ENCODE measurements at regions not wholly inside any gene's neighbourhood (a gene's known extent, or its start where the extent isn't known, plus 50 kb on each side); places are given as distances from the start of the nearest gene placed in this dataset.

- H3K9me3 ChIP-seq (ENCODE audit: low read length) = no peaks in the 10 kb centered on the region
- no peaks in the 10 kb centered on the region for H3K9me2 ChIP-seq (ENCODE audit: insufficient read depth, low read length)
- H4K20me1 ChIP-seq (ENCODE audit: insufficient read depth) = no peaks in the 10 kb centered on the region
- H3K27ac ChIP-seq (ENCODE audit: low read length) = no peak overlapping the region
- H3K36me3 ChIP-seq (ENCODE audit: insufficient read depth, low read length) = no peaks in the 10 kb centered on the region
- no peak overlapping the region for H3K9ac ChIP-seq (ENCODE audit: low read length)
- no peak overlapping the region for H2AFZ ChIP-seq (ENCODE audit: low read depth, low read length)
- no peak overlapping the region for H3K4me2 ChIP-seq (ENCODE audit: low read length)
- TF ChIP-seq EP300 (conservative IDR thresholded peaks at IDR 0.05; ENCODE audit: poor library complexity, severe bottlenecking) (no peak), RAD21 (conservative IDR thresholded peaks at IDR 0.05) (no peak), SMC3 (conservative IDR thresholded peaks at IDR 0.05; ENCODE audit: poor library complexity) (no peak), MXI1 (conservative IDR thresholded peaks at IDR 0.05; ENCODE audit: poor library complexity, severe bottlenecking) (no peak), TAF1 (IDR thresholded peaks at IDR 0.05; ENCODE audit: low read depth) (no peak), EZH2 (IDR thresholded peaks at IDR 0.05; ENCODE audit: borderline replicate concordance, insufficient read depth, low read length, poor library complexity, severe bottlenecking) (no peak)
- TF ChIP-seq, protein P1, sequence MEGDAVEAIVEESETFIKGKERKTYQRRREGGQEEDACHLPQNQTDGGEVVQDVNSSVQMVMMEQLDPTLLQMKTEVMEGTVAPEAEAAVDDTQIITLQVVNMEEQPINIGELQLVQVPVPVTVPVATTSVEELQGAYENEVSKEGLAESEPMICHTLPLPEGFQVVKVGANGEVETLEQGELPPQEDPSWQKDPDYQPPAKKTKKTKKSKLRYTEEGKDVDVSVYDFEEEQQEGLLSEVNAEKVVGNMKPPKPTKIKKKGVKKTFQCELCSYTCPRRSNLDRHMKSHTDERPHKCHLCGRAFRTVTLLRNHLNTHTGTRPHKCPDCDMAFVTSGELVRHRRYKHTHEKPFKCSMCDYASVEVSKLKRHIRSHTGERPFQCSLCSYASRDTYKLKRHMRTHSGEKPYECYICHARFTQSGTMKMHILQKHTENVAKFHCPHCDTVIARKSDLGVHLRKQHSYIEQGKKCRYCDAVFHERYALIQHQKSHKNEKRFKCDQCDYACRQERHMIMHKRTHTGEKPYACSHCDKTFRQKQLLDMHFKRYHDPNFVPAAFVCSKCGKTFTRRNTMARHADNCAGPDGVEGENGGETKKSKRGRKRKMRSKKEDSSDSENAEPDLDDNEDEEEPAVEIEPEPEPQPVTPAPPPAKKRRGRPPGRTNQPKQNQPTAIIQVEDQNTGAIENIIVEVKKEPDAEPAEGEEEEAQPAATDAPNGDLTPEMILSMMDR (IDR thresholded peaks at IDR 0.05; ENCODE audit: poor library complexity, severe bottlenecking) = no peak
- TF ChIP-seq, protein P2, sequence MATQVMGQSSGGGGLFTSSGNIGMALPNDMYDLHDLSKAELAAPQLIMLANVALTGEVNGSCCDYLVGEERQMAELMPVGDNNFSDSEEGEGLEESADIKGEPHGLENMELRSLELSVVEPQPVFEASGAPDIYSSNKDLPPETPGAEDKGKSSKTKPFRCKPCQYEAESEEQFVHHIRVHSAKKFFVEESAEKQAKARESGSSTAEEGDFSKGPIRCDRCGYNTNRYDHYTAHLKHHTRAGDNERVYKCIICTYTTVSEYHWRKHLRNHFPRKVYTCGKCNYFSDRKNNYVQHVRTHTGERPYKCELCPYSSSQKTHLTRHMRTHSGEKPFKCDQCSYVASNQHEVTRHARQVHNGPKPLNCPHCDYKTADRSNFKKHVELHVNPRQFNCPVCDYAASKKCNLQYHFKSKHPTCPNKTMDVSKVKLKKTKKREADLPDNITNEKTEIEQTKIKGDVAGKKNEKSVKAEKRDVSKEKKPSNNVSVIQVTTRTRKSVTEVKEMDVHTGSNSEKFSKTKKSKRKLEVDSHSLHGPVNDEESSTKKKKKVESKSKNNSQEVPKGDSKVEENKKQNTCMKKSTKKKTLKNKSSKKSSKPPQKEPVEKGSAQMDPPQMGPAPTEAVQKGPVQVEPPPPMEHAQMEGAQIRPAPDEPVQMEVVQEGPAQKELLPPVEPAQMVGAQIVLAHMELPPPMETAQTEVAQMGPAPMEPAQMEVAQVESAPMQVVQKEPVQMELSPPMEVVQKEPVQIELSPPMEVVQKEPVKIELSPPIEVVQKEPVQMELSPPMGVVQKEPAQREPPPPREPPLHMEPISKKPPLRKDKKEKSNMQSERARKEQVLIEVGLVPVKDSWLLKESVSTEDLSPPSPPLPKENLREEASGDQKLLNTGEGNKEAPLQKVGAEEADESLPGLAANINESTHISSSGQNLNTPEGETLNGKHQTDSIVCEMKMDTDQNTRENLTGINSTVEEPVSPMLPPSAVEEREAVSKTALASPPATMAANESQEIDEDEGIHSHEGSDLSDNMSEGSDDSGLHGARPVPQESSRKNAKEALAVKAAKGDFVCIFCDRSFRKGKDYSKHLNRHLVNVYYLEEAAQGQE (IDR thresholded peaks at IDR 0.05; ENCODE audit: borderline replicate concordance) = no peak
- H3K4me3 ChIP-seq (ENCODE audit: low read length) = no peak overlapping the region
- no peaks in the 10 kb centered on the region for H3F3A ChIP-seq (ENCODE audit: insufficient read depth, low read length, poor library complexity, severe bottlenecking)
- H3K27me3 ChIP-seq (ENCODE audit: insufficient read depth, low read depth, low read length) = no peaks in the 10 kb centered on the region
- no peaks in the 10 kb centered on the region for H3K79me2 ChIP-seq (replicated peaks; ENCODE audit: insufficient read depth, low read length)
Observed at GRCh38 chr3:178270838-178271237, 265.4 kb upstream of the KCNMB2 start.

- Histone ChIP-seq H3F3A (ENCODE audit: insufficient read depth, low read length, poor library complexity, severe bottlenecking) (no peaks in the 10 kb centered on the region), H3K27ac (ENCODE audit: low read length) (no peak overlapping the region), H3K9me2 (ENCODE audit: insufficient read depth, low read length) (no peaks in the 10 kb centered on the region), H3K4me2 (ENCODE audit: low read length) (no peak overlapping the region), H3K4me3 (ENCODE audit: low read length) (no peak overlapping the region), H3K79me2 (replicated peaks; ENCODE audit: insufficient read depth, low read length) (no peaks in the 10 kb centered on the region), H2AFZ (ENCODE audit: low read depth, low read length) (no peak overlapping the region), H4K20me1 (ENCODE audit: insufficient read depth) (no peaks in the 10 kb centered on the region), H3K27me3 (ENCODE audit: insufficient read depth, low read depth, low read length) (no peaks in the 10 kb centered on the region), H3K9ac (ENCODE audit: low read length) (no peak overlapping the region), H3K9me3 (ENCODE audit: low read length) (no peaks in the 10 kb centered on the region), H3K36me3 (ENCODE audit: insufficient read depth, low read length) (no peaks in the 10 kb centered on the region)
- TF ChIP-seq TAF1 (IDR thresholded peaks at IDR 0.05; ENCODE audit: low read depth) (no peak), POLR2AphosphoS5 (IDR thresholded peaks at IDR 0.05) (no peak), EZH2 (IDR thresholded peaks at IDR 0.05; ENCODE audit: borderline replicate concordance, insufficient read depth, low read length, poor library complexity, severe bottlenecking) (no peak), RAD21 (conservative IDR thresholded peaks at IDR 0.05) (no peak), MXI1 (conservative IDR thresholded peaks at IDR 0.05; ENCODE audit: poor library complexity, severe bottlenecking) (no peak), SMC3 (conservative IDR thresholded peaks at IDR 0.05; ENCODE audit: poor library complexity) (no peak), EP300 (conservative IDR thresholded peaks at IDR 0.05; ENCODE audit: poor library complexity, severe bottlenecking) (no peak)
- TF ChIP-seq, protein P2 (IDR thresholded peaks at IDR 0.05; ENCODE audit: borderline replicate concordance) = no peak
- TF ChIP-seq, protein P1 (IDR thresholded peaks at IDR 0.05; ENCODE audit: poor library complexity, severe bottlenecking) = no peak
Observed at GRCh38 chr3:178271740-178272387, 264.4 kb upstream of the KCNMB2 start.

Measured in neural cell (in vitro differentiated cells).